HG02678 (cell line): ENCODE measurements at regions not wholly inside any gene's neighbourhood (a gene's known extent, or its start where the extent isn't known, plus 50 kb on each side); places are given as distances from the start of the nearest gene placed in this dataset.
"Not testable (repeated sequence)": the region's sequence is repeated elsewhere in the genome, so short reads cannot be mapped to it uniquely, and the experiment has no call there.

Source experiments
- ATAC-seq: cut with Tn5 transposase; IDR thresholded peaks from one replicate; pipeline ENCODE4 v1.9.1; 2021; ENCODE audit warnings: mild to moderate bottlenecking, moderate library complexity; ENCODE audit not compliant: unreplicated experiment

GRCh38 chr5:124622851-124623250 lies 123.6 kb downstream of the ZNF608 start:
- no peak for ATAC-seq

GRCh38 chr5:124621279-124621678 lies 125.2 kb downstream of the ZNF608 start:
- no peak for ATAC-seq

- no peak for ATAC-seq
Observed at GRCh38 chr5:124620743-124621142, 125.7 kb downstream of the ZNF608 start.

GRCh38 chr5:124619121-124619520 lies 127.3 kb downstream of the ZNF608 start:
- ATAC-seq = no peak

GRCh38 chr5:124617787-124618186 lies 128.7 kb downstream of the ZNF608 start:
- ATAC-seq = no peak

GRCh38 chr5:124614836-124615385 lies 131.5 kb downstream of the ZNF608 start:
- no peak for ATAC-seq

GRCh38 chr5:124614105-124614504 lies 132.3 kb downstream of the ZNF608 start:
- ATAC-seq = no peak

- no peak for ATAC-seq
Observed at GRCh38 chr5:124613273-124613953, 133.0 kb downstream of the ZNF608 start.

- no peak for ATAC-seq
Observed at GRCh38 chr5:124612023-124612422, 134.4 kb downstream of the ZNF608 start.

GRCh38 chr5:124611262-124611661 lies 135.2 kb downstream of the ZNF608 start:
- ATAC-seq = not testable (repeated sequence)

- not testable (repeated sequence) for ATAC-seq
Observed at GRCh38 chr5:124609685-124610084, 136.8 kb downstream of the ZNF608 start.

- no peak for ATAC-seq
Observed at GRCh38 chr5:124606543-124606942, 139.9 kb downstream of the ZNF608 start.

GRCh38 chr5:124606093-124606492 lies 140.3 kb downstream of the ZNF608 start:
- no peak for ATAC-seq

- no peak for ATAC-seq
Observed at GRCh38 chr5:124605541-124605940, 140.9 kb downstream of the ZNF608 start.

- ATAC-seq = no peak
Observed at GRCh38 chr5:124604419-124604818, 142.0 kb downstream of the ZNF608 start.

GRCh38 chr5:124602925-124603650 lies 143.4 kb downstream of the ZNF608 start:
- ATAC-seq = no peak

- ATAC-seq = no peak
Observed at GRCh38 chr5:124599028-124599973, 147.1 kb downstream of the ZNF608 start.

GRCh38 chr5:124596595-124597421 lies 149.6 kb downstream of the ZNF608 start:
- ATAC-seq = no peak

GRCh38 chr5:124593952-124594351 lies 152.5 kb downstream of the ZNF608 start:
- no peak for ATAC-seq

GRCh38 chr5:124592891-124593290 lies 153.5 kb downstream of the ZNF608 start:
- no peak for ATAC-seq
